Astrocyte (in vitro differentiated cells and primary cell): ENCODE measurements at regions not wholly inside any gene's neighbourhood (a gene's known extent, or its start where the extent isn't known, plus 50 kb on each side); places are given as distances from the start of the nearest gene placed in this dataset.

Source experiments
- DNase-seq: peaks from one replicate; pipeline ENCODE4 v3.0.0-alpha.2; 2010; ENCODE audit warnings: low read depth
- FAIRE-seq: peaks from 2 replicates; lab custom pipeline; 2011; peaks lifted over from hg19 to GRCh38; lab: Jason Lieb, UNC
- H2AFZ ChIP-seq: 2 replicates; pipeline ENCODE4 v1.6.0; 2012; ENCODE audit warnings: low read depth, low read length, inconsistent platforms
- H3K27ac ChIP-seq: 2 replicates; pipeline ENCODE4 v1.5.1; 2011; ENCODE audit warnings: low read depth, low read length, inconsistent platforms
- H3K27me3 ChIP-seq: 2 replicates; pipeline ENCODE4 v1.6.0; 2011; ENCODE audit warnings: low read length, inconsistent platforms; ENCODE audit not compliant: insufficient read depth
- H3K36me3 ChIP-seq: 2 replicates; pipeline ENCODE4 v1.5.1; 2011; ENCODE audit warnings: low read length, inconsistent platforms; ENCODE audit not compliant: insufficient read depth
- H3K4me1 ChIP-seq: 2 replicates; pipeline ENCODE4 v1.5.1; 2011; ENCODE audit warnings: low read length, inconsistent platforms; ENCODE audit not compliant: insufficient read depth
- H3K4me2 ChIP-seq: 2 replicates; pipeline ENCODE4 v1.6.0; 2012; ENCODE audit warnings: low read length, inconsistent platforms
- H3K4me3 ChIP-seq: 2 replicates; pipeline ENCODE4 v1.5.1; 2011; ENCODE audit warnings: low read depth, mild to moderate bottlenecking, low read length, inconsistent platforms; ENCODE audit not compliant: insufficient read depth
- H3K79me2 ChIP-seq: 2 replicates; pipeline ENCODE4 v1.6.0; 2012; ENCODE audit warnings: mild to moderate bottlenecking, low read length, inconsistent platforms; ENCODE audit not compliant: insufficient read depth
- H3K9ac ChIP-seq: 2 replicates; pipeline ENCODE4 v1.6.0; 2012; ENCODE audit warnings: mild to moderate bottlenecking, low read length, inconsistent platforms
- H3K9me3 ChIP-seq: 2 replicates; pipeline ENCODE4 v1.5.1; 2012; ENCODE audit warnings: low read depth, mild to moderate bottlenecking, low read length, inconsistent platforms; ENCODE audit not compliant: insufficient read depth
- H4K20me1 ChIP-seq: 2 replicates; pipeline ENCODE4 v1.6.0; 2012; ENCODE audit warnings: low read length, inconsistent platforms; ENCODE audit not compliant: insufficient read depth
- H3K27ac Mint-ChIP-seq: one replicate; pipeline ENCODE4 v1.8.0; 2021; ENCODE audit warnings: mild to moderate bottlenecking, mixed read lengths; ENCODE audit not compliant: unreplicated experiment
- H3K27me3 Mint-ChIP-seq: one replicate; pipeline ENCODE4 v1.8.0; 2021; ENCODE audit warnings: low read depth, mixed read lengths; ENCODE audit not compliant: unreplicated experiment
- H3K36me3 Mint-ChIP-seq: one replicate; pipeline ENCODE4 v1.8.0; 2021; ENCODE audit warnings: low read depth, mixed read lengths; ENCODE audit not compliant: unreplicated experiment
- H3K4me1 Mint-ChIP-seq: one replicate; pipeline ENCODE4 v1.8.0; 2021; ENCODE audit warnings: low read depth, mixed read lengths; ENCODE audit not compliant: unreplicated experiment
- H3K4me3 Mint-ChIP-seq: one replicate; pipeline ENCODE4 v1.8.0; 2021; ENCODE audit warnings: mild to moderate bottlenecking, moderate library complexity, mixed read lengths; ENCODE audit not compliant: unreplicated experiment
- H3K9me3 Mint-ChIP-seq: one replicate; pipeline ENCODE4 v1.8.0; 2021; ENCODE audit warnings: mild to moderate bottlenecking, mixed read lengths; ENCODE audit not compliant: unreplicated experiment
- CTCF ChIP-seq: IDR thresholded peaks from 2 replicates; pipeline ENCODE4 v1.5.1; 2011; ENCODE audit warnings: low read depth, mild to moderate bottlenecking, inconsistent platforms, low read length, moderate library complexity; ENCODE audit not compliant: insufficient read depth
- EZH2 ChIP-seq: IDR thresholded peaks from 2 replicates; pipeline ENCODE4 v1.6.1; 2012; ENCODE audit warnings: mild to moderate bottlenecking, low read length, inconsistent platforms; ENCODE audit not compliant: insufficient read depth

DNA sequence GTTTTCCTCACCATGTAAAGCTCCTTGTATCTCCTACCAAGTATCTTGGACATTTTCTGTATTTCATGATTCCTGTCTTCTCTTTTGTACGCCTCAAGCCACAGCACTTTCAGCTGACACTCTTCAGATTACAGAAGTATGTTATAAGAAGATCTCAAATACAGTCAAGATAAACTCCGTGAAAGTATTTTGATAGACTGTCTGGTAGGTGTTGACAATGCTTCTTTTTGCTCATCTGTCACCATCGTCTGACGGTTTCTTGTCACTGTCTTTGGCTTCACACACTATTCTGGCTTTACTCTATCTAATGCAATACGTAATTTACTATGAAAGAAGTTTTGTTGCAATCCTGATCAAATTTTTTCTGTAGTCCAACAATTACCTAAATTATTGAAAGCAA is 294.5 kb upstream of the CDH12 start:
- no peak overlapping the region for H3K27ac ChIP-seq
- no peak overlapping the region for H3K4me2 ChIP-seq
- Mint-ChIP-seq H3K9me3 (peaks cover 1% of the 10 kb centered on the region), H3K36me3 (no peaks in the 10 kb centered on the region), H3K4me1 (no peaks in the 10 kb centered on the region), H3K4me3 (no peak overlapping the region), H3K27ac (no peak overlapping the region), H3K27me3 (no peaks in the 10 kb centered on the region)
- H3K9ac ChIP-seq, result no peak overlapping the region
- H3K79me2 ChIP-seq, result no peaks in the 10 kb centered on the region
- no peaks in the 10 kb centered on the region for H3K4me1 ChIP-seq
- no peaks in the 10 kb centered on the region for H3K27me3 ChIP-seq
- H3K4me3 ChIP-seq, result no peak overlapping the region
- no peak for FAIRE-seq
- H3K36me3 ChIP-seq, result no peaks in the 10 kb centered on the region
- DNase-seq, result no peak
- TF ChIP-seq CTCF (no peak), EZH2 (no peak)
- no peaks in the 10 kb centered on the region for H4K20me1 ChIP-seq
- H3K9me3 ChIP-seq, result no peaks in the 10 kb centered on the region
- H2AFZ ChIP-seq, result no peak overlapping the region

GRCh38 chr5:23146183-23146582 is 293.0 kb upstream of the CDH12 start:
- no peak overlapping the region for H3K27ac ChIP-seq
- no peak for TF ChIP-seq EZH2
- no peak for TF ChIP-seq CTCF
- Mint-ChIP-seq H3K36me3 (no peaks in the 10 kb centered on the region), H3K27ac (no peak overlapping the region), H3K4me1 (no peaks in the 10 kb centered on the region), H3K9me3 (peaks cover 1% of the 10 kb centered on the region), H3K27me3 (no peaks in the 10 kb centered on the region), H3K4me3 (no peak overlapping the region)
- FAIRE-seq (no peak), DNase-seq (no peak)
- H3K79me2 ChIP-seq, result no peaks in the 10 kb centered on the region
- no peaks in the 10 kb centered on the region for H4K20me1 ChIP-seq
- no peak overlapping the region for H3K9ac ChIP-seq
- no peaks in the 10 kb centered on the region for H3K36me3 ChIP-seq
- H3K27me3 ChIP-seq, result no peaks in the 10 kb centered on the region
- no peak overlapping the region for H3K4me2 ChIP-seq
- H2AFZ ChIP-seq, result no peak overlapping the region
- no peaks in the 10 kb centered on the region for H3K4me1 ChIP-seq
- no peak overlapping the region for H3K4me3 ChIP-seq
- H3K9me3 ChIP-seq, result no peaks in the 10 kb centered on the region

DNA sequence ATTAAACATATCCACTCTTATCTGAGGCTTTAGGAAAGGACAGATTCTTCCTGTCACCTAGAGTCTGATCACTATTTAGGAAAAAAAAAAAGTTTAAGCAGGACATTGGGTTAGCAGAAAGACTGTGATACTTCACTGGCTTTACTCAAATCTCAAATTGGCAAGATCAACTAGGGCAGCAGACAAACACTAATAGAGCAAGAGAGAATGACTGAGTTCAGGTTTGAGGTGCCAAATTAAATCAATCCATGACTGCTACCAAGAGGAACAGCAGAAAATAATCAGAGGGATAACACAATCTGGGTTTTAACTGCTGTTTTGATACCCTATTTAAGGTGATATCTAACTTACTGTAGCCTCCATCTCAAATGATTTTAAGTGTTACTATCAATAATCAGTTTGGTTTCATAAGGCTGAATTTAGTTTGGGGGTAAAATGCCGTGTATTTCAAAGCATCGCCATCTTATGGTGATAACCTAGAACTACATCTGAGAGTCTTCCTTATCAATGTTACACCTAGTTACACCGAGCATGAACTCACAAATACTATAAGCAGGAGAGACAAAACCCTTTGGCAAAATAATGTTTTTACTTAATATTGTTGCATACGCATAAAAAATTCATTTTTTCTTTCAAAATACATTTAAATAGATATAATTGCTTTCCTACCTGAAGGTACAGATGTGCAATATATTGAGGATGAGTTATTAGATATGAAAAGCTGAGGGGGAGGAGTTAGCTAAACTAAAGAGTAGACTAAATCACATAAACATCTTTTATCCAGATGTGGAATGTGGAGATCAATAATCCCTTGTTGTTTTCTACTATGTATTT is 286.4 kb upstream of the CDH12 start:
- H3K4me2 ChIP-seq, result no peak overlapping the region
- no peaks in the 10 kb centered on the region for H3K9me3 ChIP-seq
- TF ChIP-seq EZH2, result no peak
- peak; percentile 22 for TF ChIP-seq CTCF
- no peak overlapping the region for H3K27ac Mint-ChIP-seq
- no peaks in the 10 kb centered on the region for H3K4me1 ChIP-seq
- no peaks in the 10 kb centered on the region for H3K27me3 ChIP-seq
- no peaks in the 10 kb centered on the region for H4K20me1 ChIP-seq
- H3K79me2 ChIP-seq, result no peaks in the 10 kb centered on the region
- H3K4me3 ChIP-seq, result no peak overlapping the region
- FAIRE-seq (no peak), DNase-seq (no peak)
- H2AFZ ChIP-seq, result no peak overlapping the region
- H3K27me3 Mint-ChIP-seq, result no peaks in the 10 kb centered on the region
- H3K9me3 Mint-ChIP-seq, result no peaks in the 10 kb centered on the region
- no peak overlapping the region for H3K27ac ChIP-seq
- no peaks in the 10 kb centered on the region for H3K36me3 Mint-ChIP-seq
- no peak overlapping the region for H3K4me3 Mint-ChIP-seq
- no peaks in the 10 kb centered on the region for H3K4me1 Mint-ChIP-seq
- no peaks in the 10 kb centered on the region for H3K36me3 ChIP-seq
- no peak overlapping the region for H3K9ac ChIP-seq
